GM12891 (cell line): ENCODE measurements at regions not wholly inside any gene's neighbourhood (a gene's known extent, or its start where the extent isn't known, plus 50 kb on each side); places are given as distances from the start of the nearest gene placed in this dataset.

Source experiments
- POLR2A ChIP-seq: IDR thresholded peaks from 2 replicates; pipeline ENCODE4 v1.6.1; 2011; ENCODE audit warnings: low read depth, low read length, control low read depth
- POLR2AphosphoS5 ChIP-seq: IDR thresholded peaks from 2 replicates; pipeline ENCODE4 v1.6.1; 2011; ENCODE audit warnings: low read depth, low read length, control low read depth
- TAF1 ChIP-seq: IDR thresholded peaks from 2 replicates; pipeline ENCODE4 v1.6.1; 2011; ENCODE audit warnings: low read depth, low read length, control low read depth

DNA sequence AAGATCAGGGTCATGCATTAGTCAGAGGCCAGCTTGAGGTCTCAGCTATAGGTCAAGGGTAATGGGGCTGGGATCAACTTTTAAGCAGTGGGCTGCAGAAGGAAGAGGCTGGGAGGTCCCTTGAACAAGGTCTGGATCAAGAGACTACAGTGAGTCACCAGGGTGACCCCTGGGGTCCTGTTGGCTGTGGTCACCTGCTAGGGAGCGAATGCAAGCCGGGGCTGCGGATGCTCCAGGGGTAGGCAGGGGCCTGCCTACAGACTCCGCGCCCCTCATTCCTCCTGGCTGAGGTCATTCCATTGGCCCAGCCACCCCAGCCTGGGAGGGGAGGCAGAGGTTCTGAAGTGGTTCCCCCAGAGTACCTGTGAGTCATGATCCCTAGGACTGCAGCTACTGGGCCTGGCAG lies 110.4 kb downstream of the CYP26B1 start:
- TF ChIP-seq POLR2A (no peak), POLR2AphosphoS5 (no peak), TAF1 (no peak)
